ENCODE measurements at regions not wholly inside any gene's neighbourhood (a gene's known extent, or its start where the extent isn't known, plus 50 kb on each side); places are given as distances from the start of the nearest gene placed in this dataset.

DNA sequence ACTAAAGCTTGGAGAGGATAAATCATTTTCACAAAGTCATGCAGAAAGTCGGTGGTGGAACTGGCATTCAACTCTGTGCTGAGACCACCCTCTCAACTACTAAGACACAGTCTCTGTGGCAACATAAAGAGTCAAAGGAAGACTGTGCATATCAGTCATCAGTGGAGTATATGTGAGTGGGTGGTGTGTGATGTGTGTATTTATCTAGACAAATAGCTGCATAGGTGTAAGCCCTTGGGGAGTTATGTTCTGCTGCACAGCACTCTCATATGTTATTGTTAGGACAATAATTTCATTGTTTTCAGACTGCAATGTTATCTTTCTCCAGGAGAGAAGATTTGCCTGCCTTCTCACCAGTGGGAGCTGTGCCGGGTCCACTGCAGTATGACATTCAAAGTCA lies 186.3 kb upstream of the HNRNPA3 start:
- no peak for TF ChIP-seq TAF1 (IDR thresholded peaks at IDR 0.05; ENCODE audit: low read depth, low read length)
- TF ChIP-seq POLR2A (IDR thresholded peaks at IDR 0.05; ENCODE audit: low read depth, low read length) = no peak
- TF ChIP-seq POU2F2 (IDR thresholded peaks at IDR 0.05; ENCODE audit: low read depth, low read length) = no peak
- TF ChIP-seq POLR2AphosphoS5 (IDR thresholded peaks at IDR 0.05; ENCODE audit: low read depth, low read length) = no peak
- no peak for TF ChIP-seq SPI1 (IDR thresholded peaks at IDR 0.05; ENCODE audit: low read depth, low read length)
- no peak for TF ChIP-seq PAX5 (IDR thresholded peaks at IDR 0.05; ENCODE audit: insufficient read depth, low read length, severe bottlenecking)
- no peak for FAIRE-seq
- no peak for DNase-seq (ENCODE audit: insufficient read length, low spot score)

DNA sequence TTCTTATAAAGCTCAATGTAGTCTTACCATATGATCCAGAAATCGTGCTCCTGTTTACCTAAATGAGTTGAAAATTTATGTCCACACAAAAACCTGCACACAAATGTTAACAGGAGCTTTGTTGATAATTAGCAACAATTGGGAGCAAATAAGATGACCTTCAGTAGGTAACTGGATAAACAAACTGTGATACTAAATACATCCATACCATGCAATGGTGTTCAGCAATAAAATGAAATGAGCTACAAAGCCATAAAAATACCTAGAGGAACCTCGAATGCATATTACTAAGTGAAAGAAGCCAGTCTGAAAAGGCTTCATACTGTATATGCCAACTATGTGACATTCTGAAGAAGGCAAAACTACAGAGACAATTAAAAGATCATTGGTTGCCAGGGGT lies 185.6 kb upstream of the HNRNPA3 start:
- TF ChIP-seq POU2F2 (IDR thresholded peaks at IDR 0.05; ENCODE audit: low read depth, low read length) = no peak
- TF ChIP-seq POLR2AphosphoS5 (IDR thresholded peaks at IDR 0.05; ENCODE audit: low read depth, low read length) = no peak
- TF ChIP-seq PAX5 (IDR thresholded peaks at IDR 0.05; ENCODE audit: insufficient read depth, low read length, severe bottlenecking) = no peak
- TF ChIP-seq SPI1 (IDR thresholded peaks at IDR 0.05; ENCODE audit: low read depth, low read length) = no peak
- no peak for TF ChIP-seq TAF1 (IDR thresholded peaks at IDR 0.05; ENCODE audit: low read depth, low read length)
- TF ChIP-seq POLR2A (IDR thresholded peaks at IDR 0.05; ENCODE audit: low read depth, low read length) = no peak
- FAIRE-seq (no peak), DNase-seq (ENCODE audit: insufficient read length, low spot score) (no peak)

DNA sequence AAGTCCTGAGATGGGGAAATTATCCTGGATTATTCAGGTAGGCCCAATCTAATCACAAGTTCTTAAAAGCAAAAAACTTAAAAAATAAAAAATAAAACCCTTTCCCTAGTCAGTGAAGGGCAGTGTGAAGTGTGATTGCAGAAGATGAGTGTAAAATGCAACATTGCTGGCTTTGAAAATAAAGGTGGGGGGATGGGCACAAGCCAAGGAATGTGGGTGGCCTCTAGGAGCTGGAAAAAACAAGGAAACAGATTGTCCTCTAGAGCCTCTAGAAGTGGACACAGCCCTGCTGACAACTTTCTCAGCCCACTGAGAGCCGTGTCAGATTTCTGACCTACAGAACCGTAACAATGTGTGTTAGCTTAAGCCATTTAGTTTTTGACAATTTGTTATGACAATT lies 184.3 kb upstream of the HNRNPA3 start:
- FAIRE-seq (no peak), DNase-seq (ENCODE audit: insufficient read length, low spot score) (no peak)
- no peak for TF ChIP-seq TAF1 (IDR thresholded peaks at IDR 0.05; ENCODE audit: low read depth, low read length)
- no peak for TF ChIP-seq POLR2A (IDR thresholded peaks at IDR 0.05; ENCODE audit: low read depth, low read length)
- TF ChIP-seq POU2F2 (IDR thresholded peaks at IDR 0.05; ENCODE audit: low read depth, low read length) = no peak
- no peak for TF ChIP-seq PAX5 (IDR thresholded peaks at IDR 0.05; ENCODE audit: insufficient read depth, low read length, severe bottlenecking)
- TF ChIP-seq POLR2AphosphoS5 (IDR thresholded peaks at IDR 0.05; ENCODE audit: low read depth, low read length) = no peak
- no peak for TF ChIP-seq SPI1 (IDR thresholded peaks at IDR 0.05; ENCODE audit: low read depth, low read length)

GRCh38 chr2:177029075-177029474 lies 183.5 kb upstream of the HNRNPA3 start:
- no peak for DNase-seq (ENCODE audit: insufficient read length, low spot score)
- no peak for FAIRE-seq
- TF ChIP-seq SPI1 (IDR thresholded peaks at IDR 0.05; ENCODE audit: low read depth, low read length) = no peak
- TF ChIP-seq POLR2AphosphoS5 (IDR thresholded peaks at IDR 0.05; ENCODE audit: low read depth, low read length) = no peak
- TF ChIP-seq PAX5 (IDR thresholded peaks at IDR 0.05; ENCODE audit: insufficient read depth, low read length, severe bottlenecking) = no peak
- TF ChIP-seq POU2F2 (IDR thresholded peaks at IDR 0.05; ENCODE audit: low read depth, low read length) = no peak
- no peak for TF ChIP-seq TAF1 (IDR thresholded peaks at IDR 0.05; ENCODE audit: low read depth, low read length)
- no peak for TF ChIP-seq POLR2A (IDR thresholded peaks at IDR 0.05; ENCODE audit: low read depth, low read length)

DNA sequence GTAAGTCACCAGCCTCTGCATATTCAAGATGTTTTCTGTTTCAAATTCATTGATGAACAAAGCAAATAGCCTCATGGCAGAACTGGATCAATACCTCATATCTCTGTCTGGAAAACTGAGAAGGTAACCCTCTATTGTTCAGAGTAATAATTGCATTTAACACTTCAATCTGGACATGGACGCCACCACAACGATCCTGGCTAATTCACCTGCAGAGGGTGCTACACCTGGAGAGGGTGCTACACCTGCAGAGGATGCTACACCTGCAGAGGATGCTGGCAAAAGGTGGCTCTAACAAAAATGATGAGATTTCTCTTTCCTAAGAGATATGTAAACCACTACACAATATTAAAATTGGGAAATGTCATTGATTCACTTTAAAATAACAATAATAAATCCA lies 183.1 kb upstream of the HNRNPA3 start:
- FAIRE-seq (no peak), DNase-seq (ENCODE audit: insufficient read length, low spot score) (no peak)
- TF ChIP-seq SPI1 (IDR thresholded peaks at IDR 0.05; ENCODE audit: low read depth, low read length) (no peak), POLR2A (IDR thresholded peaks at IDR 0.05; ENCODE audit: low read depth, low read length) (no peak), POU2F2 (IDR thresholded peaks at IDR 0.05; ENCODE audit: low read depth, low read length) (no peak), POLR2AphosphoS5 (IDR thresholded peaks at IDR 0.05; ENCODE audit: low read depth, low read length) (no peak), TAF1 (IDR thresholded peaks at IDR 0.05; ENCODE audit: low read depth, low read length) (no peak), PAX5 (IDR thresholded peaks at IDR 0.05; ENCODE audit: insufficient read depth, low read length, severe bottlenecking) (no peak)

GRCh38 chr2:177029901-177030300 lies 182.7 kb upstream of the HNRNPA3 start:
- DNase-seq (ENCODE audit: insufficient read length, low spot score) = no peak
- FAIRE-seq = no peak
- no peak for TF ChIP-seq POLR2A (IDR thresholded peaks at IDR 0.05; ENCODE audit: low read depth, low read length)
- TF ChIP-seq SPI1 (IDR thresholded peaks at IDR 0.05; ENCODE audit: low read depth, low read length) = no peak
- TF ChIP-seq POU2F2 (IDR thresholded peaks at IDR 0.05; ENCODE audit: low read depth, low read length) = no peak
- no peak for TF ChIP-seq POLR2AphosphoS5 (IDR thresholded peaks at IDR 0.05; ENCODE audit: low read depth, low read length)
- TF ChIP-seq PAX5 (IDR thresholded peaks at IDR 0.05; ENCODE audit: insufficient read depth, low read length, severe bottlenecking) = no peak
- TF ChIP-seq TAF1 (IDR thresholded peaks at IDR 0.05; ENCODE audit: low read depth, low read length) = no peak

- FAIRE-seq (no peak), DNase-seq (ENCODE audit: insufficient read length, low spot score) (no peak)
These were observed 182.0 kb upstream of the HNRNPA3 start for GRCh38 chr2:177030451-177031105.

GRCh38 chr2:177031438-177032180 lies 181.0 kb upstream of the HNRNPA3 start:
- no peak for DNase-seq (ENCODE audit: insufficient read length, low spot score)
- FAIRE-seq = no peak
- TF ChIP-seq POLR2AphosphoS5 (IDR thresholded peaks at IDR 0.05; ENCODE audit: low read depth, low read length) = no peak
- no peak for TF ChIP-seq SPI1 (IDR thresholded peaks at IDR 0.05; ENCODE audit: low read depth, low read length)
- no peak for TF ChIP-seq POLR2A (IDR thresholded peaks at IDR 0.05; ENCODE audit: low read depth, low read length)
- no peak for TF ChIP-seq POU2F2 (IDR thresholded peaks at IDR 0.05; ENCODE audit: low read depth, low read length)
- TF ChIP-seq PAX5 (IDR thresholded peaks at IDR 0.05; ENCODE audit: insufficient read depth, low read length, severe bottlenecking) = no peak
- no peak for TF ChIP-seq TAF1 (IDR thresholded peaks at IDR 0.05; ENCODE audit: low read depth, low read length)

More at GRCh38 chr2:177030451-177031105, 182.0 kb upstream of the HNRNPA3 start:
- TF ChIP-seq POLR2AphosphoS5 (IDR thresholded peaks at IDR 0.05; ENCODE audit: low read depth, low read length) (no peak), SPI1 (IDR thresholded peaks at IDR 0.05; ENCODE audit: low read depth, low read length) (no peak), POU2F2 (IDR thresholded peaks at IDR 0.05; ENCODE audit: low read depth, low read length) (no peak), TAF1 (IDR thresholded peaks at IDR 0.05; ENCODE audit: low read depth, low read length) (no peak), PAX5 (IDR thresholded peaks at IDR 0.05; ENCODE audit: insufficient read depth, low read length, severe bottlenecking) (no peak), POLR2A (IDR thresholded peaks at IDR 0.05; ENCODE audit: low read depth, low read length) (no peak)

- FAIRE-seq = no peak
- TF ChIP-seq SPI1 (IDR thresholded peaks at IDR 0.05; ENCODE audit: low read depth, low read length) = no peak
- no peak for TF ChIP-seq POLR2AphosphoS5 (IDR thresholded peaks at IDR 0.05; ENCODE audit: low read depth, low read length)
- no peak for TF ChIP-seq POLR2A (IDR thresholded peaks at IDR 0.05; ENCODE audit: low read depth, low read length)
- no peak for TF ChIP-seq POU2F2 (IDR thresholded peaks at IDR 0.05; ENCODE audit: low read depth, low read length)
- no peak for TF ChIP-seq PAX5 (IDR thresholded peaks at IDR 0.05; ENCODE audit: insufficient read depth, low read length, severe bottlenecking)
- TF ChIP-seq TAF1 (IDR thresholded peaks at IDR 0.05; ENCODE audit: low read depth, low read length) = no peak
- DNase-seq (ENCODE audit: insufficient read length, low spot score) = no peak
These were observed 175.8 kb upstream of the HNRNPA3 start for GRCh38 chr2:177036747-177037146.

Measured in GM12891 (cell line).